IMR-90 (cell line): ENCODE measurements at regions not wholly inside any gene's neighbourhood (a gene's known extent, or its start where the extent isn't known, plus 50 kb on each side); places are given as distances from the start of the nearest gene placed in this dataset.

Source experiments
- POLR2A ChIP-seq: IDR thresholded peaks from 2 replicates; pipeline ENCODE4 v1.6.1; 2012; ENCODE audit warnings: mild to moderate bottlenecking, low read depth, low read length
- SMC3 ChIP-seq: fragments of 150-350 bp; IDR thresholded peaks from 2 replicates; pipeline ENCODE4 v1.6.1; 2016; ENCODE audit warnings: low read depth, mild to moderate bottlenecking, antibody characterized with exemption, low read length, moderate library complexity

GRCh38 chr1:186511761-186512637 lies 51.1 kb upstream of the PDC start (continued):
- TF ChIP-seq POLR2A (no peak), SMC3 (no peak)
